Tibial artery (tissue), 4 donors: ENCODE measurements at regions not wholly inside any gene's neighbourhood (a gene's known extent, or its start where the extent isn't known, plus 50 kb on each side); places are given as distances from the start of the nearest gene placed in this dataset.
A peak's percentile ranks its signal among the peaks of the same experiment; 100 is the strongest.

ENCODE experiments used
- DNase-seq, 2 donors: peaks; one replicate each; pipeline ENCODE4 v3.0.0-alpha.2; 2019
- H3K27ac ChIP-seq, 2 donors: fragments of 200-600 bp; sonication (generic) in 1 of 2; 1 replicate in 1 of 2; 2 replicates in 1 of 2; pipeline ENCODE4 v1.5.1; 2018 to 2019; ENCODE audit warnings: mild to moderate bottlenecking in 1 of 2
- H3K27me3 ChIP-seq, 2 donors: fragments of 200-600 bp; sonication (generic) in 1 of 2; one replicate each; pipeline versions ENCODE4 v1.5.1 to v1.6.0; 2016 to 2019
- H3K36me3 ChIP-seq, 3 donors: fragments of 200-600 bp; sonication (generic) in 2 of 3; one replicate each; pipeline ENCODE4 v1.5.1; 2016 to 2019; ENCODE audit warnings: mild to moderate bottlenecking in 2 of 3
- H3K4me1 ChIP-seq, 4 donors: fragments of 200-600 bp; sonication (generic) in 2 of 4; 1 replicate in 3 of 4; 2 replicates in 1 of 4; pipeline ENCODE4 v1.5.1; 2016 to 2019
- H3K4me3 ChIP-seq, 2 donors: fragments of 200-600 bp; sonication (generic) in 1 of 2; 1 replicate in 1 of 2; 2 replicates in 1 of 2; pipeline ENCODE4 v1.5.1; 2018 to 2019; ENCODE audit warnings: mild to moderate bottlenecking in 2 of 2
- H3K9me3 ChIP-seq, 3 donors: fragments of 200-600 bp; sonication (generic) in 1 of 3; one replicate each; pipeline ENCODE4 v1.5.1; 2016 to 2019
- CTCF ChIP-seq, 2 experiments: fragments of 200-600 bp in 1 of 2; fragments of 450-650 bp in 1 of 2; IDR thresholded peaks; one replicate each; pipeline ENCODE4 v1.5.1; 2017 to 2019; ENCODE audit warnings: antibody characterized with exemption in 2 of 2, mild to moderate bottlenecking in 1 of 2, moderate library complexity in 1 of 2
- intact Hi-C: fragments of 100-400 bp; cut with DNase I; formaldehyde crosslinking; loops from one replicate; pipeline ENCODE4 v1.15.0; 2023; ENCODE audit warnings: low total_unique reads

- intact Hi-C loops: no loop called here
- TF ChIP-seq CTCF (IDR thresholded peaks at IDR 0.05): peak; percentile 31 to 35
- H3K36me3 ChIP-seq: peaks cover 0 to 36% (median 10%) of the 10 kb centered on the region in 3 donors
- H3K9me3 ChIP-seq: no peaks in the 10 kb centered on the region
- no peaks in the 10 kb centered on the region for H3K27me3 ChIP-seq
- H3K27ac ChIP-seq: no peak overlapping the region
- no peaks in the 10 kb centered on the region for H3K4me1 ChIP-seq
- DNase-seq: peak in 1 of 2 donors; percentile 26
- no peak overlapping the region for H3K4me3 ChIP-seq
These were observed 112.4 kb downstream of the CYRIA start for GRCh38 chr2:16553226-16553625.

- Histone ChIP-seq H3K9me3 (no peaks in the 10 kb centered on the region), H3K27ac (no peak overlapping the region), H3K4me1 (no peaks in the 10 kb centered on the region), H3K36me3 (peaks cover 0 to 34% (median 10%) of the 10 kb centered on the region in 3 donors), H3K4me3 (no peak overlapping the region), H3K27me3 (no peaks in the 10 kb centered on the region)
- intact Hi-C loops: no loop called here
- no peak for TF ChIP-seq CTCF (IDR thresholded peaks at IDR 0.05)
- DNase-seq: no peak
These were observed 113.4 kb downstream of the CYRIA start for GRCh38 chr2:16552202-16552601.

- H3K4me3 ChIP-seq: no peak overlapping the region
- intact Hi-C loops: no loop called here
- no peaks in the 10 kb centered on the region for H3K27me3 ChIP-seq
- no peaks in the 10 kb centered on the region for H3K9me3 ChIP-seq
- DNase-seq: no peak
- H3K27ac ChIP-seq: no peak overlapping the region
- TF ChIP-seq CTCF (IDR thresholded peaks at IDR 0.05): no peak
- no peaks in the 10 kb centered on the region for H3K4me1 ChIP-seq
- peaks cover 0 to 10% (median 0%) of the 10 kb centered on the region in 3 donors for H3K36me3 ChIP-seq
These were observed 117.6 kb downstream of the CYRIA start for GRCh38 chr2:16548036-16548435.

GRCh38 chr2:16546128-16546754 lies 119.4 kb downstream of the CYRIA start:
- intact Hi-C loops: no loop called here
- Histone ChIP-seq H3K36me3 (no peaks in the 10 kb centered on the region), H3K27ac (no peak overlapping the region), H3K9me3 (no peaks in the 10 kb centered on the region), H3K4me3 (no peak overlapping the region), H3K27me3 (no peaks in the 10 kb centered on the region), H3K4me1 (no peaks in the 10 kb centered on the region)
- DNase-seq: no peak
- no peak for TF ChIP-seq CTCF (IDR thresholded peaks at IDR 0.05)

GRCh38 chr2:16538707-16539106 lies 126.9 kb downstream of the CYRIA start:
- no peak overlapping the region for H3K27ac ChIP-seq
- H3K4me1 ChIP-seq: no peaks in the 10 kb centered on the region
- no peaks in the 10 kb centered on the region for H3K36me3 ChIP-seq
- TF ChIP-seq CTCF (IDR thresholded peaks at IDR 0.05): no peak
- H3K4me3 ChIP-seq: no peak overlapping the region
- no peaks in the 10 kb centered on the region for H3K27me3 ChIP-seq
- no peaks in the 10 kb centered on the region for H3K9me3 ChIP-seq
- intact Hi-C loops: no loop called here
- DNase-seq: no peak

GRCh38 chr2:16537347-16537746 lies 128.3 kb downstream of the CYRIA start:
- Histone ChIP-seq H3K9me3 (no peaks in the 10 kb centered on the region), H3K4me1 (no peaks in the 10 kb centered on the region), H3K36me3 (no peaks in the 10 kb centered on the region), H3K27me3 (no peaks in the 10 kb centered on the region), H3K27ac (no peak overlapping the region), H3K4me3 (no peak overlapping the region)
- no peak for TF ChIP-seq CTCF (IDR thresholded peaks at IDR 0.05)
- intact Hi-C loops: no loop called here
- DNase-seq: no peak
